IMR-90 (cell line): ENCODE measurements at regions not wholly inside any gene's neighbourhood (a gene's known extent, or its start where the extent isn't known, plus 50 kb on each side); places are given as distances from the start of the nearest gene placed in this dataset.

ENCODE experiments used
- ATAC-seq: fragments of 200-7000 bp; cut with Tn5 transposase; 2 replicates; pipeline ENCODE4 v1.9.1; 2020; ENCODE audit warnings: low read depth, mild to moderate bottlenecking, moderate library complexity
- BruUV-seq: library from RNA; stranded (reverse); fragments of 400-500 nt; replicated peaks from 2 replicates; lab custom pipeline; 2021; lab: Mats Ljungman, UMichigan
- CTCF ChIA-PET: fragments of 300-600 bp; formaldehyde crosslinking; extraction: SDS; loops from one replicate; lab custom pipeline; 2021; ENCODE audit warnings: antibody characterized with exemption; lab: Yijun Ruan, JAX
- POLR2A ChIA-PET: fragments of 300-600 bp; sonication (Branson Sonifier 250); formaldehyde crosslinking; loops from one replicate; lab custom pipeline; 2022; ENCODE audit warnings: antibody characterized with exemption; ENCODE audit not compliant: unreplicated experiment; lab: Charles Lee
- DNase-seq: peaks from one replicate; pipeline ENCODE4 v3.0.0; 2013
- H2AFZ ChIP-seq: replicated peaks from 2 replicates; pipeline ENCODE3; 2013; ENCODE audit warnings: low read length, mild to moderate bottlenecking; ENCODE audit not compliant: poor library complexity
- H2AK5ac ChIP-seq: 2 replicates; pipeline ENCODE4 v1.6.1; 2013; ENCODE audit warnings: low read depth, low read length, inconsistent platforms
- H2AK9ac ChIP-seq: replicated peaks from 2 replicates; pipeline ENCODE3; 2013; ENCODE audit warnings: mild to moderate bottlenecking, low read depth, low read length, moderate library complexity; ENCODE audit not compliant: poor library complexity
- H2BK120ac ChIP-seq: 2 replicates; pipeline ENCODE4 v1.6.1; 2013; ENCODE audit warnings: low read depth, low read length, inconsistent platforms
- H2BK15ac ChIP-seq: 3 replicates; pipeline ENCODE4 v1.6.1; 2013; ENCODE audit warnings: low read depth, low read length, inconsistent platforms
- H2BK20ac ChIP-seq: 2 replicates; pipeline ENCODE4 v1.6.1; 2013; ENCODE audit warnings: low read depth, mild to moderate bottlenecking, inconsistent platforms, low read length, moderate library complexity
- H2BK5ac ChIP-seq: 2 replicates; pipeline ENCODE4 v1.6.1; 2013; ENCODE audit warnings: mild to moderate bottlenecking, low read depth, low read length, inconsistent platforms; ENCODE audit not compliant: poor library complexity, severe bottlenecking
- H3K14ac ChIP-seq: replicated peaks from 2 replicates; pipeline ENCODE4 v1.6.1; 2013; ENCODE audit warnings: low read depth, low read length, inconsistent platforms
- H3K18ac ChIP-seq: 2 replicates; pipeline ENCODE4 v1.6.1; 2013; ENCODE audit warnings: low read depth, low read length, control low read depth
- H3K23ac ChIP-seq: 2 replicates; pipeline ENCODE4 v1.6.1; 2013; ENCODE audit warnings: low read depth, low read length, inconsistent platforms
- H3K27ac ChIP-seq: 2 replicates; pipeline ENCODE4 v1.5.1; 2013; ENCODE audit warnings: mild to moderate bottlenecking, control low read depth, low read length; ENCODE audit not compliant: insufficient read depth
- H3K27me3 ChIP-seq: 2 replicates; pipeline ENCODE4 v1.6.1; 2013; ENCODE audit warnings: low read length; ENCODE audit not compliant: control insufficient read depth, insufficient read depth
- H3K36me3 ChIP-seq: 2 replicates; pipeline ENCODE4 v1.6.1; 2013; ENCODE audit warnings: low read length, mixed read lengths; ENCODE audit not compliant: control insufficient read depth, insufficient read depth
- H3K4ac ChIP-seq: 2 replicates; pipeline ENCODE4 v1.6.1; 2013; ENCODE audit warnings: low read depth, low read length, inconsistent platforms
- H3K4me1 ChIP-seq: 2 replicates; pipeline ENCODE4 v1.6.1; 2013; ENCODE audit warnings: low read length, mixed read lengths; ENCODE audit not compliant: control insufficient read depth, insufficient read depth
- H3K4me2 ChIP-seq: 2 replicates; pipeline ENCODE4 v1.6.1; 2013; ENCODE audit warnings: low read depth, mild to moderate bottlenecking, control low read depth, low read length, moderate library complexity
- H3K4me3 ChIP-seq: 2 replicates; pipeline ENCODE4 v1.5.1; 2013; ENCODE audit warnings: low read depth, mild to moderate bottlenecking, control low read depth, low read length, moderate library complexity; ENCODE audit not compliant: insufficient read depth
- H3K56ac ChIP-seq: 2 replicates; pipeline ENCODE4 v1.6.1; 2013; ENCODE audit warnings: low read length, inconsistent platforms; ENCODE audit not compliant: insufficient read depth; ENCODE audit errors: extremely low read depth
- H3K79me1 ChIP-seq, 2 experiments: 2 replicates each; pipeline ENCODE4 v1.6.1; 2013; ENCODE audit warnings: low read length in 2 of 2, inconsistent platforms in 1 of 2, low read depth in 1 of 2
- H3K9ac ChIP-seq: 2 replicates; pipeline ENCODE4 v1.6.1; 2013; ENCODE audit warnings: low read depth, low read length, control low read depth
- H3K9me1 ChIP-seq: 2 replicates; pipeline ENCODE4 v1.6.1; 2013; ENCODE audit warnings: low read length, inconsistent platforms; ENCODE audit not compliant: insufficient read depth
- H3K9me3 ChIP-seq: 2 replicates; pipeline ENCODE4 v1.6.1; 2013; ENCODE audit warnings: low read length; ENCODE audit not compliant: control insufficient read depth, insufficient read depth
- H4K20me1 ChIP-seq: 2 replicates; pipeline ENCODE4 v1.6.1; 2013; ENCODE audit warnings: low read length, inconsistent platforms; ENCODE audit not compliant: insufficient read depth
- H4K5ac ChIP-seq: 2 replicates; pipeline ENCODE4 v1.6.1; 2013; ENCODE audit warnings: mild to moderate bottlenecking, low read depth, low read length, control low read depth
- H4K8ac ChIP-seq, 2 experiments: 2 replicates each; pipeline ENCODE4 v1.6.1; 2013; ENCODE audit warnings: low read depth in 2 of 2, low read length in 2 of 2, control low read depth in 1 of 2, inconsistent platforms in 1 of 2
- H4K91ac ChIP-seq: 2 replicates; pipeline ENCODE4 v1.6.1; 2013; ENCODE audit warnings: low read depth, low read length, inconsistent platforms; ENCODE audit not compliant: insufficient read depth
- FOS ChIP-seq: fragments of 150-350 bp; IDR thresholded peaks from 2 replicates; pipeline ENCODE4 v1.6.1; 2016; ENCODE audit warnings: low read depth, low read length
- MAFK ChIP-seq: IDR thresholded peaks from 2 replicates; pipeline ENCODE4 v1.6.1; 2012; ENCODE audit warnings: low read depth, low read length, improper control_type of control experiment
- MAZ ChIP-seq: IDR thresholded peaks from 2 replicates; pipeline ENCODE4 v1.6.1; 2012; ENCODE audit warnings: low read depth, mild to moderate bottlenecking, low read length, improper control_type of control experiment, moderate library complexity, borderline replicate concordance
- RAD21 ChIP-seq: IDR thresholded peaks from 2 replicates; pipeline ENCODE4 v1.6.1; 2012; ENCODE audit warnings: low read length, improper control_type of control experiment
- WGBS, 2 experiments: methylation state at CpG; one replicate each; pipeline versions ENCODE4 v1.1.5 to v1.1.7; 2013; ENCODE audit warnings: missing lambda C conversion rate in 2 of 2; ENCODE audit not compliant: insufficient read length in 1 of 2; ENCODE audit errors: extremely low coverage in 2 of 2; 5-methylcytosine and 5-hydroxymethylcytosine counted together
- dilution Hi-C: fragments of 300-500 bp; cut with HindIII; formaldehyde crosslinking; loops from one replicate; pipeline ENCODE4 v1.14.3; 2018; ENCODE audit warnings: low sequenced_read_pairs; ENCODE audit not compliant: unreplicated experiment
- in situ Hi-C: fragments of 300-500 bp; cut with MboI; formaldehyde crosslinking; loops from 3 replicates; pipeline ENCODE4 v1.14.3; 2019; ENCODE audit warnings: low sequenced_read_pairs, inconsistent platforms, mixed read lengths
- intact Hi-C: fragments of 100-400 bp; cut with micrococcal nuclease; formaldehyde crosslinking; loops from 2 replicates; pipeline ENCODE4 v1.10.0; 2022
- TF ChIP-seq, protein P1 (sequence below): fragments of 150-350 bp; IDR thresholded peaks from 2 replicates; pipeline ENCODE4 v1.6.1; 2017; ENCODE audit warnings: mild to moderate bottlenecking, antibody characterized with exemption, low read length, low read depth

GRCh38 chr2:6308986-6309385 is 556.7 kb downstream of the CMPK2 start:
- H4K91ac ChIP-seq = no peak overlapping the region
- H2AFZ ChIP-seq = no peak overlapping the region
- no peak overlapping the region for H3K56ac ChIP-seq
- H2BK15ac ChIP-seq = no peak overlapping the region
- H4K8ac ChIP-seq = no peak overlapping the region
- H3K4me1 ChIP-seq = no peaks in the 10 kb centered on the region
- no peak for TF ChIP-seq MAZ
- no peak for TF ChIP-seq FOS
- TF ChIP-seq MAFK = no peak
- TF ChIP-seq, protein P1, sequence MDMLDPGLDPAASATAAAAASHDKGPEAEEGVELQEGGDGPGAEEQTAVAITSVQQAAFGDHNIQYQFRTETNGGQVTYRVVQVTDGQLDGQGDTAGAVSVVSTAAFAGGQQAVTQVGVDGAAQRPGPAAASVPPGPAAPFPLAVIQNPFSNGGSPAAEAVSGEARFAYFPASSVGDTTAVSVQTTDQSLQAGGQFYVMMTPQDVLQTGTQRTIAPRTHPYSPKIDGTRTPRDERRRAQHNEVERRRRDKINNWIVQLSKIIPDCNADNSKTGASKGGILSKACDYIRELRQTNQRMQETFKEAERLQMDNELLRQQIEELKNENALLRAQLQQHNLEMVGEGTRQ = no peak
- no peak for TF ChIP-seq RAD21
- DNase-seq (no peak), ATAC-seq (no peak)
- H3K79me1 ChIP-seq = no peaks in the 10 kb centered on the region
- no peak overlapping the region for H3K4me2 ChIP-seq
- ChIA-PET CTCF (no interaction called here), POLR2A (no interaction called here)
- intact Hi-C loops = no loop called here
- no peak overlapping the region for H2BK120ac ChIP-seq
- in situ Hi-C loops = no loop called here
- H3K27me3 ChIP-seq = no peaks in the 10 kb centered on the region; the same call in 1 of the 2 replicates
- H3K14ac ChIP-seq = no peak overlapping the region
- no peak overlapping the region for H2AK9ac ChIP-seq
- no peak overlapping the region for H2BK5ac ChIP-seq
- no TSS peak for BruUV-seq
- no peak overlapping the region for H3K4me3 ChIP-seq
- H3K36me3 ChIP-seq = no peaks in the 10 kb centered on the region
- no peaks in the 10 kb centered on the region for H4K20me1 ChIP-seq
- H3K9me1 ChIP-seq = no peaks in the 10 kb centered on the region
- H3K9ac ChIP-seq = no peak overlapping the region
- no peak overlapping the region for H2AK5ac ChIP-seq
- H3K23ac ChIP-seq = no peak overlapping the region
- H4K5ac ChIP-seq = no peak overlapping the region
- H3K9me3 ChIP-seq = no peaks in the 10 kb centered on the region; the same call in 1 of the 2 replicates
- no peak overlapping the region for H2BK20ac ChIP-seq
- no peak overlapping the region for H3K4ac ChIP-seq
- H3K27ac ChIP-seq = no peak overlapping the region
- H3K18ac ChIP-seq = no peak overlapping the region
- dilution Hi-C loops = no loop called here
- WGBS, 2 experiments = no CpG with 5 or more reads among the region's 2 CpGs
